A172 (cell line): ENCODE measurements at regions not wholly inside any gene's neighbourhood (a gene's known extent, or its start where the extent isn't known, plus 50 kb on each side); places are given as distances from the start of the nearest gene placed in this dataset.

Experiments
- DNase-seq: peaks from one replicate; pipeline ENCODE4 v3.0.0-alpha.2; 2015; ENCODE audit warnings: low spot score

- no peak for DNase-seq
These were observed 308.5 kb downstream of the PLK2 start for GRCh38 chr5:58151414-58151813.

GRCh38 chr5:58150926-58151325, 309.0 kb downstream of the PLK2 start:
- DNase-seq: no peak

- DNase-seq: peak; percentile 41
These were observed 310.1 kb downstream of the PLK2 start for GRCh38 chr5:58149746-58150145.

- peak; percentile 53 for DNase-seq
These were observed 310.5 kb downstream of the PLK2 start for GRCh38 chr5:58149345-58149744.

GRCh38 chr5:58148254-58148775, 311.6 kb downstream of the PLK2 start:
- DNase-seq: no peak

- DNase-seq: no peak
These were observed 314.4 kb downstream of the PLK2 start for GRCh38 chr5:58145397-58145934.

GRCh38 chr5:58143727-58144126, 316.2 kb downstream of the PLK2 start:
- no peak for DNase-seq

GRCh38 chr5:58143181-58143580, 316.7 kb downstream of the PLK2 start:
- DNase-seq: no peak

- DNase-seq: no peak
These were observed 321.1 kb downstream of the PLK2 start for GRCh38 chr5:58138791-58139190.

GRCh38 chr5:58136406-58136805, 323.5 kb downstream of the PLK2 start:
- no peak for DNase-seq

- peak; percentile 36 for DNase-seq
These were observed 324.1 kb downstream of the PLK2 start for GRCh38 chr5:58135571-58136335.

GRCh38 chr5:58133631-58134296, 326.1 kb downstream of the PLK2 start:
- peak; percentile 11 for DNase-seq

GRCh38 chr5:58133216-58133615, 326.7 kb downstream of the PLK2 start:
- DNase-seq: no peak

- DNase-seq: no peak
These were observed 332.3 kb downstream of the PLK2 start for GRCh38 chr5:58127255-58128220.

GRCh38 chr5:58123501-58123900, 336.4 kb downstream of the PLK2 start:
- no peak for DNase-seq

- no peak for DNase-seq
These were observed 337.0 kb downstream of the PLK2 start for GRCh38 chr5:58122848-58123392.

GRCh38 chr5:58122157-58122556, 337.7 kb downstream of the PLK2 start:
- DNase-seq: no peak

- no peak for DNase-seq
These were observed 338.5 kb downstream of the PLK2 start for GRCh38 chr5:58121391-58121790.

- DNase-seq: no peak
These were observed 342.3 kb downstream of the PLK2 start for GRCh38 chr5:58117542-58117941.

- no peak for DNase-seq
These were observed 343.5 kb downstream of the PLK2 start for GRCh38 chr5:58116346-58116745.

- DNase-seq: no peak
These were observed 344.1 kb downstream of the PLK2 start for GRCh38 chr5:58115811-58116210.
